Uterus (tissue), 3 donors: ENCODE measurements at regions not wholly inside any gene's neighbourhood (a gene's known extent, or its start where the extent isn't known, plus 50 kb on each side); places are given as distances from the start of the nearest gene placed in this dataset.

Source experiments
- DNase-seq, 2 donors: peaks; one replicate each; pipeline ENCODE4 v3.0.0-alpha.2; 2019 to 2020
- H3K27ac ChIP-seq, 2 donors: fragments of 200-600 bp; sonication (generic); 1 replicate in 1 of 2; 2 replicates in 1 of 2; pipeline ENCODE4 v1.5.1; 2016 to 2018
- H3K27me3 ChIP-seq, 2 donors: fragments of 200-600 bp; sonication (generic); one replicate each; pipeline ENCODE4 v1.5.1; 2018 to 2019; ENCODE audit warnings: control low read depth in 1 of 2
- H3K36me3 ChIP-seq, 2 donors: fragments of 200-600 bp; sonication (generic); one replicate each; pipeline ENCODE4 v1.5.1; 2019; ENCODE audit warnings: control low read depth in 1 of 2
- H3K4me1 ChIP-seq, 2 donors: fragments of 200-600 bp; sonication (generic); one replicate each; pipeline ENCODE4 v1.5.1; 2018 to 2019; ENCODE audit warnings: control low read depth in 1 of 2
- H3K4me3 ChIP-seq, 2 donors: fragments of 200-600 bp; sonication (generic); 1 replicate in 1 of 2; 2 replicates in 1 of 2; pipeline ENCODE4 v1.5.1; 2018 to 2019; ENCODE audit warnings: mild to moderate bottlenecking in 1 of 2
- H3K9me3 ChIP-seq, 2 donors: fragments of 200-600 bp; sonication (generic); one replicate each; pipeline ENCODE4 v1.5.1; 2019; ENCODE audit warnings: control low read depth in 1 of 2
- CTCF ChIP-seq, 4 experiments: fragments of 200-600 bp in 2 of 4; fragments of 450-650 bp in 2 of 4; sonication (generic) in 2 of 4; IDR thresholded peaks; one replicate each; pipeline ENCODE4 v1.5.1; 2016 to 2019; ENCODE audit warnings: antibody characterized with exemption in 4 of 4, mild to moderate bottlenecking in 2 of 4, moderate library complexity in 1 of 4
- POLR2A ChIP-seq, 2 donors: fragments of 450-650 bp; IDR thresholded peaks; one replicate each; pipeline ENCODE4 v1.6.1; 2016; ENCODE audit warnings: antibody characterized with exemption in 2 of 2, mild to moderate bottlenecking in 1 of 2, moderate library complexity in 1 of 2
- intact Hi-C: fragments of 100-400 bp; cut with DNase I; formaldehyde crosslinking; loops from one replicate; pipeline ENCODE4 v1.15.1; 2023; ENCODE audit warnings: low total_unique reads
- donor health status: DM: yes; HTN: yes; CAD: no.

- DNase-seq, result no peak
- Histone ChIP-seq H3K4me1 (no peaks in the 10 kb centered on the region), H3K36me3 (no peaks in the 10 kb centered on the region), H3K9me3 (no peaks in the 10 kb centered on the region), H3K27me3 (no peaks in the 10 kb centered on the region), H3K4me3 (no peak overlapping the region), H3K27ac (no peak overlapping the region)
- intact Hi-C loops, result no loop called here
- no peak for TF ChIP-seq POLR2A (IDR thresholded peaks at IDR 0.05)
- no peak for TF ChIP-seq CTCF (IDR thresholded peaks at IDR 0.05)
Observed at GRCh38 chr14:29290441-29290840, 523.9 kb downstream of the FOXG1 start.

- Histone ChIP-seq H3K27ac (no peak overlapping the region), H3K36me3 (no peaks in the 10 kb centered on the region), H3K4me3 (no peak overlapping the region), H3K27me3 (no peaks in the 10 kb centered on the region), H3K4me1 (no peaks in the 10 kb centered on the region), H3K9me3 (no peaks in the 10 kb centered on the region)
- TF ChIP-seq POLR2A (IDR thresholded peaks at IDR 0.05) (no peak), CTCF (IDR thresholded peaks at IDR 0.05) (no peak)
- no peak for DNase-seq
- intact Hi-C loops, result no loop called here
Observed at GRCh38 chr14:29299372-29299771, 532.8 kb downstream of the FOXG1 start.

- H3K27ac ChIP-seq, result no peak overlapping the region
- no peaks in the 10 kb centered on the region for H3K9me3 ChIP-seq
- no peak for TF ChIP-seq POLR2A (IDR thresholded peaks at IDR 0.05)
- no peak for TF ChIP-seq CTCF (IDR thresholded peaks at IDR 0.05)
- no peak overlapping the region for H3K4me3 ChIP-seq
- intact Hi-C loops, result no loop called here
- H3K27me3 ChIP-seq, result no peaks in the 10 kb centered on the region
- DNase-seq, result no peak
- H3K36me3 ChIP-seq, result no peaks in the 10 kb centered on the region
- no peaks in the 10 kb centered on the region for H3K4me1 ChIP-seq
Observed at GRCh38 chr14:29301571-29301970, 535.0 kb downstream of the FOXG1 start.

GRCh38 chr14:29310210-29310609 lies 543.6 kb downstream of the FOXG1 start:
- no peaks in the 10 kb centered on the region for H3K9me3 ChIP-seq
- no peaks in the 10 kb centered on the region for H3K36me3 ChIP-seq
- TF ChIP-seq POLR2A (IDR thresholded peaks at IDR 0.05) (no peak), CTCF (IDR thresholded peaks at IDR 0.05) (no peak)
- no peak for DNase-seq
- intact Hi-C loops, result no loop called here
- no peaks in the 10 kb centered on the region for H3K27me3 ChIP-seq
- H3K4me3 ChIP-seq, result no peak overlapping the region
- no peak overlapping the region for H3K27ac ChIP-seq
- no peaks in the 10 kb centered on the region for H3K4me1 ChIP-seq

- intact Hi-C loops, result no loop called here
- DNase-seq, result no peak
- Histone ChIP-seq H3K9me3 (no peaks in the 10 kb centered on the region), H3K4me3 (no peak overlapping the region), H3K4me1 (no peaks in the 10 kb centered on the region), H3K27ac (no peak overlapping the region), H3K36me3 (no peaks in the 10 kb centered on the region), H3K27me3 (no peaks in the 10 kb centered on the region)
- TF ChIP-seq CTCF (IDR thresholded peaks at IDR 0.05) (no peak), POLR2A (IDR thresholded peaks at IDR 0.05) (no peak)
Observed at GRCh38 chr14:29310757-29311156, 544.2 kb downstream of the FOXG1 start.
